K562 (cell line): ENCODE measurements at regions not wholly inside any gene's neighbourhood (a gene's known extent, or its start where the extent isn't known, plus 50 kb on each side); places are given as distances from the start of the nearest gene placed in this dataset.

Source experiments
- ATAC-seq: fragments of 200-7000 bp; cut with Tn5 transposase; 3 replicates; pipeline ENCODE4 v1.9.1; 2020; ENCODE audit warnings: moderate library complexity
- BruUV-seq: library from RNA; stranded (reverse); fragments of 400-500 nt; replicated peaks from 2 replicates; lab custom pipeline; 2021; lab: Mats Ljungman, UMichigan
- CTCF ChIA-PET: fragments of 300-600 bp; formaldehyde crosslinking; extraction: SDS; loops from one replicate; lab custom pipeline; 2021; ENCODE audit warnings: low intra/inter-chr PET ratio; lab: Yijun Ruan, JAX
- POLR2A ChIA-PET: fragments of 300-600, 350-650 bp; sonication (Branson Sonifier 250); formaldehyde crosslinking; extraction: SDS; loops from one replicate; lab custom pipeline; 2021; ENCODE audit warnings: antibody characterized with exemption, inconsistent platforms; lab: Yijun Ruan, JAX
- DNase-seq, 4 experiments: peaks; one replicate each; pipeline versions ENCODE4 v3.0.0 to v3.0.0-alpha.2; 2011 to 2018; ENCODE audit warnings: low spot score in 3 of 4, mixed read lengths in 3 of 4; ENCODE audit errors: extremely low read depth in 1 of 4
- FAIRE-seq: peaks from 2 replicates; lab custom pipeline; 2011; peaks lifted over from hg19 to GRCh38; lab: Jason Lieb, UNC
- H2AFZ ChIP-seq: 2 replicates; pipeline ENCODE4 v1.6.0; 2011; ENCODE audit warnings: low read depth, low read length, control low read depth, inconsistent platforms
- H3K27ac ChIP-seq: fragments of 200-600 bp; 3 replicates; pipeline ENCODE4 v1.8.0; 2011; ENCODE audit warnings: low read depth, mild to moderate bottlenecking, control low read depth, inconsistent platforms, low read length, moderate library complexity, mixed read lengths; ENCODE audit errors: extremely low read depth
- H3K27me3 ChIP-seq, 2 experiments: fragments of 300-600 bp in 1 of 2; 2 replicates in 1 of 2; 3 replicates in 1 of 2; pipeline versions ENCODE4 v1.6.0 to v1.8.0; 2011; ENCODE audit warnings: inconsistent platforms in 2 of 2, low read length in 2 of 2, mild to moderate bottlenecking in 1 of 2, mixed read lengths in 1 of 2, moderate library complexity in 1 of 2; ENCODE audit not compliant: control insufficient read depth in 2 of 2, insufficient read depth in 2 of 2
- H3K36me3 ChIP-seq: fragments of 300-600 bp; 3 replicates; pipeline ENCODE4 v1.8.0; 2011; ENCODE audit warnings: mild to moderate bottlenecking, low read length, inconsistent platforms; ENCODE audit not compliant: control insufficient read depth, insufficient read depth
- H3K4me1 ChIP-seq, 2 experiments: fragments of 200-600 bp in 1 of 2; replicated peaks in 1 of 2; 2 replicates in 1 of 2; 3 replicates in 1 of 2; pipeline versions ENCODE4 v1.5.1 to v1.8.0; 2011; ENCODE audit warnings: inconsistent platforms in 2 of 2, low read length in 2 of 2, mild to moderate bottlenecking in 1 of 2, mixed read lengths in 1 of 2, moderate library complexity in 1 of 2; ENCODE audit not compliant: control insufficient read depth in 2 of 2, insufficient read depth in 2 of 2
- H3K4me2 ChIP-seq: 2 replicates; pipeline ENCODE4 v1.6.1; 2011; ENCODE audit warnings: low read length, control low read depth, inconsistent platforms, mixed read lengths; ENCODE audit not compliant: insufficient read depth
- H3K4me3 ChIP-seq: fragments of 200-600 bp; sonication (generic), shearing (Covaris generic); 2 replicates; pipeline ENCODE4 v1.5.1; 2016; ENCODE audit warnings: control low read depth, inconsistent platforms
- H3K79me2 ChIP-seq: fragments of 200-600 bp; 3 replicates; pipeline ENCODE4 v1.8.0; 2011; ENCODE audit warnings: low read length, inconsistent platforms; ENCODE audit not compliant: control insufficient read depth, insufficient read depth
- H3K9ac ChIP-seq, 2 experiments: 2 replicates each; pipeline versions ENCODE4 v1.6.0 to v1.6.1; 2011; ENCODE audit warnings: low read depth in 2 of 2, low read length in 2 of 2, control low read depth in 1 of 2, inconsistent platforms in 1 of 2, mild to moderate bottlenecking in 1 of 2, mixed read lengths in 1 of 2; ENCODE audit not compliant: insufficient read depth in 1 of 2
- H3K9me1 ChIP-seq: one replicate; pipeline ENCODE4 v1.6.0; 2011; ENCODE audit warnings: inconsistent platforms, mild to moderate bottlenecking, low read length, moderate library complexity; ENCODE audit not compliant: control insufficient read depth, insufficient read depth
- H3K9me3 ChIP-seq: replicated peaks from 2 replicates; pipeline ENCODE4 v1.5.1; 2011; ENCODE audit warnings: low read depth, low read length, inconsistent platforms; ENCODE audit not compliant: control insufficient read depth, insufficient read depth
- H4K20me1 ChIP-seq: replicated peaks from 2 replicates; pipeline ENCODE4 v1.6.1; 2011; ENCODE audit warnings: low read length, inconsistent platforms, mixed read lengths; ENCODE audit not compliant: control insufficient read depth, insufficient read depth
- ARHGAP35 ChIP-seq: fragments of 450-650 bp; IDR thresholded peaks from 2 replicates; pipeline ENCODE4 v1.6.1; 2018; ENCODE audit not compliant: partially characterized antibody
- GABPB1 ChIP-seq: sonication (generic); formaldehyde crosslinking; IDR thresholded peaks from 2 replicates; pipeline ENCODE4 v1.8.0; 2022; ENCODE audit warnings: mild to moderate bottlenecking, missing genetic modification reagents
- NFYB ChIP-seq: IDR thresholded peaks from 2 replicates; pipeline ENCODE4 v1.6.1; 2011; ENCODE audit warnings: mild to moderate bottlenecking, moderate library complexity; ENCODE audit not compliant: insufficient read length; ENCODE audit errors: extremely low read depth
- PHF8 ChIP-seq: fragments of 200-600 bp; sonication (generic); IDR thresholded peaks from 2 replicates; pipeline ENCODE4 v1.6.1; 2012; ENCODE audit warnings: mixed run types, mild to moderate bottlenecking, inconsistent platforms, low read length, moderate library complexity, borderline replicate concordance
- U2AF2 ChIP-seq: fragments of 200-400 bp; formaldehyde crosslinking; optimal IDR thresholded peaks from 2 replicates; pipeline ENCODE3; 2017; ENCODE audit warnings: low read depth, mild to moderate bottlenecking, low read length
- WGBS: fragments of 100-300 bp; shearing (Covaris generic); methylation state at CpG from one replicate; pipeline ENCODE4 v1.1.6; 2016; ENCODE audit warnings: low coverage, mixed read lengths; ENCODE audit not compliant: insufficient coverage; ENCODE audit errors: missing lambda C conversion rate; 5-methylcytosine and 5-hydroxymethylcytosine counted together
- in situ Hi-C: fragments of 300-500 bp; cut with MboI; formaldehyde crosslinking; loops from 4 replicates; pipeline ENCODE4 v1.15.0; 2018; ENCODE audit warnings: inconsistent platforms, mixed read lengths
- intact Hi-C: fragments of 100-400 bp; cut with micrococcal nuclease; formaldehyde crosslinking; loops from 2 replicates; pipeline ENCODE4 v1.14.2; 2022
- TF ChIP-seq, protein P1 (sequence below): fragments of 450-650 bp; IDR thresholded peaks from 2 replicates; pipeline ENCODE4 v1.6.1; 2016; ENCODE audit warnings: missing biosample characterization, missing genetic modification characterization
- TF ChIP-seq, protein P2 (sequence below): fragments of 200-800 bp; sonication (Bioruptor generic); IDR thresholded peaks from 2 replicates; pipeline ENCODE4 v1.6.1; 2017; ENCODE audit warnings: missing genetic modification characterization, missing compliant biosample characterization

DNA sequence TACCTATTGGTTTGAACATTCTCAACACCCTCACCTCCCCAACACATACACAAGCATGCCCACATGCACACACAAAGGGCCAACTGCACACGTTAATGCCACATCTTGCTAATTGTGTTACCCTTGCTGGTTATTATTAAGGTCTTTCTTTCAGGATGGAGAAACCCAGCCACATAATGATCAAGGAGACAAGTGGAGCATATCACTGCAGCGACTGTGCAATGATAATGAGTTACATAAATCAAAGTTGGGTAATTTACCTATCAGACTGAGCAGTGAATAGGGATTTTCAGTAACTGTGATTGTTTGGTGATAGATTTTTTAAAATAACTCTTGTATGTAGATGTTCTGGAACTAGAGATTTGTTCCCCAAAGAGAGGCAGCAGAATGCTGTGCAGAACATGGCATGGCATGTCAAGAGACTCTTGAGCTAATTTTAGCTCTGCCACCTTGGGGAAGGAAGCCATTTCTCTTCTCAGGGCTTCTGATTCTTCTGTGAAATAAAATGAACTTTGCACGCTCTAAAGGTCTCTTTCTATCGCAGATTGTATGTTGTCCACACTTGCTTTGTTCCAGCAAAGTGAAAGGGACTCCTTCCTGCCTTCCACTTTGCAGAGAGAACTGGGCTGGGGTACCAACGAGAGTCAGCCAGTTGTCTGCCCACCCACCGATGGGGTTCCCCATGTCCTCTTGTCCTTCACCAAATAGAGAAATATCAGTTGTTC, 126.0 kb upstream of the CAMK1G start:
- no peaks in the 10 kb centered on the region for H3K36me3 ChIP-seq
- FAIRE-seq (no peak), DNase-seq (no peak), ATAC-seq (no peak)
- CTCF ChIA-PET, result no interaction called here
- H3K9me3 ChIP-seq, result no peaks in the 10 kb centered on the region
- H3K9me1 ChIP-seq, result no peaks in the 10 kb centered on the region
- H2AFZ ChIP-seq, result no peak overlapping the region
- no peaks in the 10 kb centered on the region for H3K79me2 ChIP-seq
- H4K20me1 ChIP-seq, result no peaks in the 10 kb centered on the region
- no peaks in the 10 kb centered on the region for H3K4me1 ChIP-seq
- no peak overlapping the region for H3K4me2 ChIP-seq
- WGBS, result 0% methylated on average over 6 of the region's 6 CpGs
- no peaks in the 10 kb centered on the region for H3K27me3 ChIP-seq
- no peak overlapping the region for H3K27ac ChIP-seq
- POLR2A ChIA-PET, result interaction anchor here (1.0 kb wide), 1 partner anchor 10 kb away, joined by 3 read pairs; no protein-coding TSS in a partner anchor
- intact Hi-C loops (no loop called here), in situ Hi-C loops (no loop called here)
- H3K9ac ChIP-seq, result no peak overlapping the region
- TF ChIP-seq, protein P1, sequence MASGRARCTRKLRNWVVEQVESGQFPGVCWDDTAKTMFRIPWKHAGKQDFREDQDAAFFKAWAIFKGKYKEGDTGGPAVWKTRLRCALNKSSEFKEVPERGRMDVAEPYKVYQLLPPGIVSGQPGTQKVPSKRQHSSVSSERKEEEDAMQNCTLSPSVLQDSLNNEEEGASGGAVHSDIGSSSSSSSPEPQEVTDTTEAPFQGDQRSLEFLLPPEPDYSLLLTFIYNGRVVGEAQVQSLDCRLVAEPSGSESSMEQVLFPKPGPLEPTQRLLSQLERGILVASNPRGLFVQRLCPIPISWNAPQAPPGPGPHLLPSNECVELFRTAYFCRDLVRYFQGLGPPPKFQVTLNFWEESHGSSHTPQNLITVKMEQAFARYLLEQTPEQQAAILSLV (tag), result no peak
- no peak for TF ChIP-seq GABPB1 (CRISPR knock-in tag)
- no peak for TF ChIP-seq ARHGAP35
- TF ChIP-seq NFYB, result no peak
- no peak for TF ChIP-seq PHF8
- TF ChIP-seq U2AF2, result no peak
- TF ChIP-seq, protein P2, sequence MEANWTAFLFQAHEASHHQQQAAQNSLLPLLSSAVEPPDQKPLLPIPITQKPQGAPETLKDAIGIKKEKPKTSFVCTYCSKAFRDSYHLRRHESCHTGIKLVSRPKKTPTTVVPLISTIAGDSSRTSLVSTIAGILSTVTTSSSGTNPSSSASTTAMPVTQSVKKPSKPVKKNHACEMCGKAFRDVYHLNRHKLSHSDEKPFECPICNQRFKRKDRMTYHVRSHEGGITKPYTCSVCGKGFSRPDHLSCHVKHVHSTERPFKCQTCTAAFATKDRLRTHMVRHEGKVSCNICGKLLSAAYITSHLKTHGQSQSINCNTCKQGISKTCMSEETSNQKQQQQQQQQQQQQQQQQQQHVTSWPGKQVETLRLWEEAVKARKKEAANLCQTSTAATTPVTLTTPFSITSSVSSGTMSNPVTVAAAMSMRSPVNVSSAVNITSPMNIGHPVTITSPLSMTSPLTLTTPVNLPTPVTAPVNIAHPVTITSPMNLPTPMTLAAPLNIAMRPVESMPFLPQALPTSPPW (CRISPR knock-in tag), result no peak
- H3K4me3 ChIP-seq, result no peak overlapping the region
- no TSS peak for BruUV-seq
